GM12873 (cell line): ENCODE measurements at regions not wholly inside any gene's neighbourhood (a gene's known extent, or its start where the extent isn't known, plus 50 kb on each side); places are given as distances from the start of the nearest gene placed in this dataset.

ENCODE experiments used
- CTCF ChIP-seq: IDR thresholded peaks from 2 replicates; pipeline ENCODE4 v1.5.1; 2012; ENCODE audit warnings: low read depth, mild to moderate bottlenecking, moderate library complexity, low read length, control low read depth; ENCODE audit not compliant: insufficient read depth; ENCODE audit errors: missing control alignments

- no peak for TF ChIP-seq CTCF
Observed at GRCh38 chr11:106471276-106471675, 393.8 kb downstream of the AASDHPPT start.

- no peak for TF ChIP-seq CTCF
Observed at GRCh38 chr11:106473089-106473722, 395.7 kb downstream of the AASDHPPT start.

- no peak for TF ChIP-seq CTCF
Observed at GRCh38 chr11:106474274-106474673, 396.8 kb downstream of the AASDHPPT start.

- no peak for TF ChIP-seq CTCF
Observed at GRCh38 chr11:106475181-106475580, 397.7 kb downstream of the AASDHPPT start.

- TF ChIP-seq CTCF: no peak
Observed at GRCh38 chr11:106477776-106478175, 400.3 kb downstream of the AASDHPPT start.

- no peak for TF ChIP-seq CTCF
Observed at GRCh38 chr11:106479646-106480045, 402.2 kb downstream of the AASDHPPT start.

GRCh38 chr11:106480581-106481190 is 403.2 kb downstream of the AASDHPPT start:
- no peak for TF ChIP-seq CTCF
